NB4 (cell line): ENCODE measurements at regions not wholly inside any gene's neighbourhood (a gene's known extent, or its start where the extent isn't known, plus 50 kb on each side); places are given as distances from the start of the nearest gene placed in this dataset.

Experiments used
- MAX ChIP-seq: IDR thresholded peaks from 2 replicates; pipeline ENCODE4 v1.6.1; 2011; ENCODE audit warnings: low read depth, low read length
- MYC ChIP-seq: IDR thresholded peaks from 2 replicates; pipeline ENCODE4 v1.6.1; 2011; ENCODE audit warnings: low read depth, low read length
- POLR2A ChIP-seq: IDR thresholded peaks from 2 replicates; pipeline ENCODE4 v1.6.1; 2011; ENCODE audit warnings: mild to moderate bottlenecking; ENCODE audit not compliant: insufficient read length; ENCODE audit errors: extremely low read depth
- TF ChIP-seq, protein P1 (sequence below): IDR thresholded peaks from one replicate; pipeline ENCODE4 v1.5.1; 2012; ENCODE audit warnings: low read depth, low read length

DNA sequence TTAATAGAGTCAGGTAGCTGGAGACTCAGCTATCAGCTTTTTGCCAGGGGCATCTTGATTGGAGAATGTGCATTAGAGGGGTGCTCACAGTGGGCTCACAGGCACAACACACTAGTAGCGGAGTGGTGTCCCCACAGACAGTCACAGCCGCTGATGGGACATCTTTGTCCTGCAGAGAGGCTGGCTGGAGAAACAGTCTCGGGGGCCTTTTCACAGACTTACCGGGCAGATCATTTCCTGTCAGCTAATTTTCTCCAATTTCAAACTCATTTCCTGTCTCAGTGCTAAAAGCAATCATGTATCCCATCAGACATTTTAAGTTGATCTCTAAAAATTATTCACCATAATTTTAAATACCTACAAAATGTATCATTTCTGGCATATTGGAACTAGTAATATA is 562.6 kb downstream of the DCDC2C start:
- TF ChIP-seq, protein P1, sequence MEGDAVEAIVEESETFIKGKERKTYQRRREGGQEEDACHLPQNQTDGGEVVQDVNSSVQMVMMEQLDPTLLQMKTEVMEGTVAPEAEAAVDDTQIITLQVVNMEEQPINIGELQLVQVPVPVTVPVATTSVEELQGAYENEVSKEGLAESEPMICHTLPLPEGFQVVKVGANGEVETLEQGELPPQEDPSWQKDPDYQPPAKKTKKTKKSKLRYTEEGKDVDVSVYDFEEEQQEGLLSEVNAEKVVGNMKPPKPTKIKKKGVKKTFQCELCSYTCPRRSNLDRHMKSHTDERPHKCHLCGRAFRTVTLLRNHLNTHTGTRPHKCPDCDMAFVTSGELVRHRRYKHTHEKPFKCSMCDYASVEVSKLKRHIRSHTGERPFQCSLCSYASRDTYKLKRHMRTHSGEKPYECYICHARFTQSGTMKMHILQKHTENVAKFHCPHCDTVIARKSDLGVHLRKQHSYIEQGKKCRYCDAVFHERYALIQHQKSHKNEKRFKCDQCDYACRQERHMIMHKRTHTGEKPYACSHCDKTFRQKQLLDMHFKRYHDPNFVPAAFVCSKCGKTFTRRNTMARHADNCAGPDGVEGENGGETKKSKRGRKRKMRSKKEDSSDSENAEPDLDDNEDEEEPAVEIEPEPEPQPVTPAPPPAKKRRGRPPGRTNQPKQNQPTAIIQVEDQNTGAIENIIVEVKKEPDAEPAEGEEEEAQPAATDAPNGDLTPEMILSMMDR = no peak
- TF ChIP-seq POLR2A = no peak
- no peak for TF ChIP-seq MYC
- TF ChIP-seq MAX = no peak
